Bronchial epithelial cell (primary cell): ENCODE measurements at regions not wholly inside any gene's neighbourhood (a gene's known extent, or its start where the extent isn't known, plus 50 kb on each side); places are given as distances from the start of the nearest gene placed in this dataset.

Source experiments
- DNase-seq: peaks from one replicate; pipeline ENCODE4 v3.0.0-alpha.2; 2010; ENCODE audit warnings: low read depth
- FAIRE-seq: peaks from 2 replicates; lab custom pipeline; 2011; peaks lifted over from hg19 to GRCh38; lab: Jason Lieb, UNC
- H3K27me3 ChIP-seq: 2 replicates; pipeline ENCODE4 v1.5.1; 2011; ENCODE audit warnings: low read length; ENCODE audit not compliant: control insufficient read depth, insufficient read depth
- H3K36me3 ChIP-seq: 2 replicates; pipeline ENCODE4 v1.5.1; 2011; ENCODE audit warnings: low read length; ENCODE audit not compliant: control insufficient read depth, insufficient read depth
- H3K4me3 ChIP-seq: 2 replicates; pipeline ENCODE4 v1.5.1; 2011; ENCODE audit warnings: mild to moderate bottlenecking, low read depth, low read length, control low read depth
- CTCF ChIP-seq: IDR thresholded peaks from 2 replicates; pipeline ENCODE4 v1.5.1; 2011; ENCODE audit warnings: mild to moderate bottlenecking, moderate library complexity, low read length, control low read depth, inconsistent platforms; ENCODE audit not compliant: insufficient read depth, severe bottlenecking

- Histone ChIP-seq H3K4me3 (no peak overlapping the region), H3K36me3 (no peaks in the 10 kb centered on the region), H3K27me3 (no peaks in the 10 kb centered on the region)
- no peak for TF ChIP-seq CTCF
- no peak for DNase-seq
- FAIRE-seq = no peak
Observed at GRCh38 chr2:207419331-207419730, 110.4 kb upstream of the CREB1 start.

GRCh38 chr2:207421671-207422070 is 108.1 kb upstream of the CREB1 start:
- no peak for TF ChIP-seq CTCF
- H3K36me3 ChIP-seq = no peaks in the 10 kb centered on the region
- DNase-seq (no peak), FAIRE-seq (no peak)
- no peak overlapping the region for H3K4me3 ChIP-seq
- H3K27me3 ChIP-seq = no peaks in the 10 kb centered on the region

- Histone ChIP-seq H3K36me3 (no peaks in the 10 kb centered on the region), H3K4me3 (no peak overlapping the region), H3K27me3 (no peaks in the 10 kb centered on the region)
- DNase-seq (no peak), FAIRE-seq (no peak)
- no peak for TF ChIP-seq CTCF
Observed at GRCh38 chr2:207422380-207422779, 107.4 kb upstream of the CREB1 start.

- Histone ChIP-seq H3K4me3 (no peak overlapping the region), H3K36me3 (no peaks in the 10 kb centered on the region), H3K27me3 (no peaks in the 10 kb centered on the region)
- TF ChIP-seq CTCF = no peak
- peak; percentile 77 for DNase-seq
- FAIRE-seq = no peak
Observed at GRCh38 chr2:207423886-207424285, 105.9 kb upstream of the CREB1 start.

- no peaks in the 10 kb centered on the region for H3K36me3 ChIP-seq
Observed at GRCh38 chr2:207427986-207428385, 101.8 kb upstream of the CREB1 start.

More at GRCh38 chr2:207427986-207428385, 101.8 kb upstream of the CREB1 start:
- TF ChIP-seq CTCF = no peak
- H3K4me3 ChIP-seq = no peak overlapping the region
- no peaks in the 10 kb centered on the region for H3K27me3 ChIP-seq
- DNase-seq (no peak), FAIRE-seq (no peak)
